GM19452 (cell line): ENCODE measurements at regions not wholly inside any gene's neighbourhood (a gene's known extent, or its start where the extent isn't known, plus 50 kb on each side); places are given as distances from the start of the nearest gene placed in this dataset.
A peak's percentile ranks its signal among the peaks of the same experiment; 100 is the strongest.

Experiments used
- ATAC-seq: cut with Tn5 transposase; IDR thresholded peaks from one replicate; pipeline ENCODE4 v1.9.1; 2021; ENCODE audit not compliant: unreplicated experiment

- ATAC-seq, result no peak
These were observed 285.9 kb downstream of the FBXO15 start for GRCh38 chr18:73861771-73862170.

GRCh38 chr18:73859837-73860397, 287.7 kb downstream of the FBXO15 start:
- no peak for ATAC-seq

GRCh38 chr18:73852789-73853549, 294.7 kb downstream of the FBXO15 start:
- no peak for ATAC-seq

GRCh38 chr18:73850782-73851181, 296.9 kb downstream of the FBXO15 start:
- ATAC-seq, result no peak

- ATAC-seq, result no peak
These were observed 299.0 kb downstream of the FBXO15 start for GRCh38 chr18:73848656-73849055.

DNA sequence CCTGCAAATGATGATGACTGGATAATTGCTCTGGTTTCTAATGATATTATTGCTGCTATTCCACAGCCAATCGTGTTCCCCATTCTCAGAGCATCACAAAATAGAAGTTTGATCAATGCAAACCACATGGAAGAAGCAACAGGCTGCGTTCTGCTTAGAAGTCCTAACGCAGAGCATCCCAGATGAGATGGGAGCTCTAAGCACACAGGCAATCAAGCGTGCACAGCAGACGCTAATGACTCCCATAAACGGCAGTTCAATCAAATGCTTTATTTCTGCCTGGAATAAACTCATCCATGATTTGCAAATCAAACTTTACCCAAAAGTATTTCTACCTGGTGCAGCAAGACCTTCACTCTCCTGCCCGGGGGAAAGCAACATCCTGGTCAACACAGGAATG, 304.2 kb downstream of the FBXO15 start:
- ATAC-seq, result no peak

DNA sequence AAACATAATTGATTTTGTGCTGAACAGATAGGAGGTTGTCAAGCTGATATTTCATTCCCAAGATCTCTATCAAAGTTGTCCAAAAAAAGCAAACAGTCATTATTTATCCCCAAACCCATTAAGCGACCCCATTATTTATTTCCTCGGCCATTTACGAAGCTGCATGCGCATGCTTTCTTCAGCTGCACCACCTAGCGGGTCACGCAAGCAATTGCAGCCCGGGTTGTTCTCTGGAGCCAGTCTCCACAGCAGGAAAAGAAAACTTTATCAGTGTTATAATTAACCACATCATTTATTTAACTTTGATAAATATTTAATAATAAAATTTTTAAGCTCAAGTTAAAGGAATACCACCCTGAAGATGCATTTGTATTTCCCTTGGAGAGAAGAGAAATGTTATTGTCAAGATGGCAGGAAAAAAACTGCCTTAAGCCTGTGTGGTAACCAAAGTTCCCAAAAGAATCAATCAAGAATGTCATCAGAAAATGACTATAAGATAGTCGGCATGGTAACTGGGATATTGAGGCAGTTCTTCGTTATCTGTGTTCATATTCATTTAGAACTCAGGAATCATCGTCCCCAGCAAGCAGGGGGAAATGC, 304.7 kb downstream of the FBXO15 start:
- peak; percentile 78 for ATAC-seq

GRCh38 chr18:73841661-73842060, 306.0 kb downstream of the FBXO15 start:
- no peak for ATAC-seq

DNA sequence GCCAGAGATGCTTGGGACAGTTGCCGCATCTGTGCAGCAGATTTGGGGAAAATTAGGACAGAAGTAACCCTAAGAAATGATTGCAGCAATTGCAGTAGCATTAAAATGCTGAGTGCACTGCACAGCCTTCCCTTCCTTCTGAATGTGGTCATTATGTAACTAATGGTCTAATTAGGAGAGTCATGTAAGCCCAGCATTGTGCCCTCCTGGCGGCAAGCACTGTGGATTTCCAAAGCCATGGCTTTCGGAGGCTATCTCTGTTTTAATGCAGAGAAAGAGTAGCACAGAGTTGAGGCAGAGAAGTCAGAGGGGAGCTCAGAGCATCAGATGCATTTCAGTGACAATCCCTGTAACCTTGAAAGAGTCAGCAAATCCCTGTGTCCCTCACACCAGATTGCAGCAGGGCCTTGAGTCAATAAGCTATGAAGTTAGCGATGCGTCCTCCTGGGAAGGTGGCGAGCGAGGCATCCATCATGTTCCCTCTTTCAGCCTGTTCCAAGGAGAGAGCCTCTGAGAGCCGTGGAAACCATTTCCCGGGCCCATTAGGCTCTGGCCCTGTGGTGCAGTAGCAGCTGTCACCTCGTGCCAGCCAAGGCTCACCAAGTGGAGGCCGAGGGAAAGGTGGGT, 307.2 kb downstream of the FBXO15 start:
- ATAC-seq, result no peak

GRCh38 chr18:73839441-73839840, 308.2 kb downstream of the FBXO15 start:
- ATAC-seq, result no peak

- ATAC-seq, result no peak
These were observed 309.5 kb downstream of the FBXO15 start for GRCh38 chr18:73838107-73838506.

DNA sequence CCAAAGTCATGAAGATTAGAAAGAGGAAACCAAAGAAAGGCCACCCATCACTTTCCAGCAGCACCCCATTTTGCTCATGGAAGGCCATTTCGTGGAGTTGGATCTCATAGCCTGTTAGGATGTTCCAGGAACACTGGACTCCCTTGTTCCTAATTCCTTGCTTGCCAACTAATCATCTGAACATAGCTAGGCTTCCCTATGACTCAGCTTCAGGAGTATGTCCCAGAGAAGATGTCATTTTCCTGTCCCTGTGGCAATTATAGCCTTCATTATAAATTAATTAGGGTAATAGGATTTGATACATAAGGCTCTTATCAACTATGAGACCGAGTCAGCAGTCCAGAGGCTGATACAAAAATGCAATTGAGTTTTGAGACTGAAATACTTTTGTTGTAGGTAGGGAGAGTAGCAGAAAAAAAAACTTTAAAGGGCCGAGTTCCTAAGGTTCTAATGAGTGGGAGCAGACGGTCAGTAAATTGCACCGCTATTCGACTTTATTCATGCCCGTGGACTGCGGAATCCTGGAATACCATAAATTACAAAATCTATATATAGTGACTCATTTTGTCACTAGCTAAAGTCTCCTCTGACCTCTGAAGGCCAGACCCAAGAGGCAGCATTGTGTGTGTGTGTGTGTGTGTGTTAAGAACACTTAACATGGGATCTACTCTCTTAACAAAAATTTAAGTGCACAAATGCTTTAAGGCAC, 311.8 kb downstream of the FBXO15 start:
- ATAC-seq, result no peak

DNA sequence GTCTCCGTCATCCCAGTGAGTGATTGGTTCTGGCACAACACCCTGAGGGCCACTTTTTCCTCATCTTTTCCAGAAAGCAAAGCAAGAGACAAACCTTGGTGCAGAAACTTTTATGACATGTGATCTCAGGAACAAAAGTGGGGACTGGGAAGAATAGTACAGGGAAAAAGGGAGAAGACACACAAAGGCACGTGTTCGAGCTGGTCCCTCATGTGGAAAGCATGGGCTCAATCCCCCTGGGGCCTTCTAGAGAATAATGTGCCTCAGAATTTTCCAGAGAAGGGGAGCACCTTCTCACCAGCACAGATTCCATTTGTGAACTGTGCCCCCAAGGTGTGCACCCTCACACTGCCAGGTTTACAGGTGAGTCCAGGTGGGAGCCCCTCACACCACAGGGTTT, 312.6 kb downstream of the FBXO15 start:
- ATAC-seq, result no peak

GRCh38 chr18:73831688-73832087, 315.9 kb downstream of the FBXO15 start:
- no peak for ATAC-seq

- no peak for ATAC-seq
These were observed 318.5 kb downstream of the FBXO15 start for GRCh38 chr18:73829146-73829545.

GRCh38 chr18:73827801-73828200, 319.8 kb downstream of the FBXO15 start:
- ATAC-seq, result no peak

GRCh38 chr18:73826098-73826497, 321.5 kb downstream of the FBXO15 start:
- ATAC-seq, result no peak

- ATAC-seq, result no peak
These were observed 323.0 kb downstream of the FBXO15 start for GRCh38 chr18:73824671-73825070.

DNA sequence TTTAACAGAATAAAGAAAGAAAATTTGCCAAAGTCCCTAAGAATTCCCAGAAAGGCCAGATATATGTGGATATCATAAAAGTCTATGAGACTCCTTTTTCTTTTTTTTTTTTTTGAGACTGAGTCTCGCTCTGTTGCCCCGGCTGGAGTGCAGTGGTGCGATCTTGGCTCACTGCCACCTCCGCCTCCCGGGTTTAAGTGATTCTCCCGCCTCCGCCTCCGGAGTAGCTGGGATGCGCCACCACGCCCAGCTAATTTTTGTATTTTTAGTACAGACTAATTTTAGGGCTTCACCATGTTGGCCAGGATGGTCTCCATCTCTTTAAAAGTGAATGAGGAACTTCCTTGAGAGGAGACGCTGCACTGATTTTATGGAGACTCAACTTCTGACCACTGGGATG, 335.2 kb downstream of the FBXO15 start:
- no peak for ATAC-seq

- ATAC-seq, result no peak
These were observed 340.0 kb downstream of the FBXO15 start for GRCh38 chr18:73807551-73808192.

DNA sequence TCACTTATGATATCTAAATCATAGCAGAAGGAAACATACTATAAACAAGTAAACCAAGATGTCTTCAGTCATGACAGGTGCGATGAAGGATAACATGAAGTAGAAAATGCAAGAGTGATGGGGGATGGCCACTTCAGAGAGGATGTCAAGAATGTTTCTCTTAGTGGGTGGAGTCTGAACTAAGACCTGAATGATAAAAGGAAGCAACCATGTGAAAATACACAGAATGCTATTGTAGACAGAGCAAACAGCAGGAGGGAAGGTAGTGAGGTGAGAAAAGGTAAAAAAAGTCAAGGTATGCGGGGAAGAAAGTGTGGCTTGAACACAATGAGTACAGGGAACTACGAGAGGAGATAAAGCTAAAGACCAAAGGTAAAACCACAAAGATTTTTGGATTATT, 341.6 kb downstream of the FBXO15 start:
- no peak for ATAC-seq
